HG02943 (cell line): ENCODE measurements at regions not wholly inside any gene's neighbourhood (a gene's known extent, or its start where the extent isn't known, plus 50 kb on each side); places are given as distances from the start of the nearest gene placed in this dataset.

Experiments
- ATAC-seq: cut with Tn5 transposase; IDR thresholded peaks from one replicate; pipeline ENCODE4 v1.9.1; 2021; ENCODE audit warnings: mild to moderate bottlenecking, low read depth, moderate library complexity; ENCODE audit not compliant: unreplicated experiment

DNA sequence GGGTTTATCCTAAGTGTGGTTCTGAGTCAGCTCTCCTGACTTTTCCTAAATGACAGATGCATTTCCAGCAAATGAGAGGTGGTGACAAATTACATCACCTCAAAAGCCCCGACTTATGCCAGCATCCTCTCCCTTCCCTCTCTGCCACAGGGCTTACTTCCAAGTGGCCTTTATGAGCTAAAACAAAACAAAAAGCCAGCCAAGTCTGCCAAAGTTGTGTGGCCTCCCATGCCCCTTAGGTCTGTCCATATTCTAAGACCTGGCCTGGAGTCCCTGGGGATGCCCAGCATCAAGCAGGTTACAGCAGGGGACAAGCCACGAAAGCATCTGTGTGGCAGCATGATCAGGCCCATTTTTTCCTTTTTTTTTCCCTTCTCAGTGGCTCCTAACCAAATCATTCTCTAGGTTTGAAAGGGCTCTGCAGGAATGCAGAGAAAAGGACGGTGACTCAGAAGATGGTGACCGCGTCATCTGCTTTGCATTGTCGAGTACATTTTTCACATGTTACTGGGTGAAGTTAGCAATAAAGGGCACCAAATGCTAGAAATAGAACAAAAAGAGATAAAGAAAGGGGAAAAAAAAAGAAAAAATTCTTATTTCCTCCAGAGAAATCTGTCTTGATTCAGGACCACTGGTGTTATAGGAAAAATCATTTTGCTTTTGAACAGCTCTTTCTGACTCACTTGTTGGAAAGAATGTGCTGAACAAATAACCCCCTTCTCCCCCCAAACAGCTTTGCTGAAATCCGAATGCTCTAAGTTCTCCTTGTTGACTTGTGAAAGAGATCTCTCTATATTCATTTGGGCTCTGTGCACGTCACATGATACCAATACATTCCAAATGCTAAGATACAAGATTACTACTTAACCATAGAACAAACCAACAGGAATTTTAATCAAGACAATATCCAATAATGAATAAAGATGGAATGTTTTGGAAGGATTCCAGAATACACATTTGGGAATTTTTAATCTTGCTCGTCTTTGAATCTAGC lies 178.7 kb downstream of the EN1 start:
- no peak for ATAC-seq

DNA sequence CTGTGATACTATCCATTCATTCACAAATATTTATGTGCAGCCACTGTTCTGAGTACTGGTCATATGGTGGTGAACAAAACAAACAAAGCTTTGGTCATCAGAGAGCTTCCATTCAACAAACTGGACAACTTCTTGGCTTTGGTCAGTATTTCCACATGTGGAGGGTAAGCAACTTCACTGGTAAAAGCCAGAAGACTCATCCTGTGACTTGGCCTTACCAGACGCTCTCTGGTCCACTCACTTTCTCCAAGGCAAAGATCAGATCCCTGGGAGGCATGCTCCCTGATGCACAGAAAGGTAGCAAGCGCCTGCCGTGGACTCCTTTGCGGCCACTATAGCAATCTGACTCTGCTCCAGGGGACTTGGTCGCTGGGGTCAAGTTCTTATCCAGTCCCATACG lies 179.5 kb downstream of the EN1 start:
- ATAC-seq = no peak

DNA sequence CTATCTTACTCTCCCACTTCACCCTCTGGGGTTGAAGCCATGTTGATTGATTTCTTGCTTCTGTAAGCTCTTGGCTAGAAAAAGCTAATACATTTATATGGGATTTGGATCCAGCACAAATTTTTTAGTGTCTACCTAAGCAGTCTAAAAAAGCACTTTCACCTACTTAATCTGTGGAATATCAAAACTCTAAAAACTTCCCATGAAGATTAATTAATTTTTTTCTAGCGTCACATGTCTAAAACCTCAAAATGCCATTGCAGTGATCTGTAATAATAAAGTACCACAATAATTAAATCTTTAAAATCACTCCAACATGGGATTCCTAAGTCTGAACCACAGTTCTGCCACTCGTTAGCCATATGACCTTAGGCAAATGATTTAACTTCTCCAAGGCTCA lies 180.1 kb downstream of the EN1 start:
- ATAC-seq = no peak

DNA sequence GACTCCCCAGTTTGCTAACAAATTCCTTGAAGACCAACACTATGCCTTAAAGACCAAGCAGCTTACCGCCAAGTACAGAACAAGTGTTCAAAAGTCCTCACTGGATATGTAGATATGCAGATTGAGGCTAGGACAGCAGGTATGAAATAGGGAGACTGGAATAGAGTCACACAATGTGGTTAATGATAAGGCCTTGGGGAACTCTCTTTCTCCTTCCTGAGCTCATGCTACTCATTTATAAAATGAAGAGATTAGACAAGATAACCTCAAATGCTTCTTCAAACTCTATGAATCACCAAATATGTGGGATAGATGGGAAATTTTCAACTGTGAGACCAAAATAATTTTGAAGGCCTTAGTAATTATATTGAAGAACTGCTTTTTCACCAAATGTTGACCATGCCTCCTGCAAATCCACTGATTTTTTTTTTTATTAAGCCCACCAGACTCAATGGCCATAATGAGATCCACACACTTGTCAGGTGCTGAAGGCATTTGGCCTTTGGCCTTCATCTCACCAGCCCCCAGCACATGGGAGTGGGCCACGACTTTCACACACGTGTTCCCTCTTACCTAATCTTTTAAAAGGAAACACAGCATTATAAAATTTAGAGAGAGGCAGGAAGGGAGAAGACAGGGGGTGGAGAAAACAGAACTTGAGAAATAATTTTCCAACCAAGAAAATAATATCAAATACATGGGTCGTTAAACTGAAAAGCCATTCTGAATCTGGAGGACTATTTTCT lies 181.5 kb downstream of the EN1 start:
- no peak for ATAC-seq

DNA sequence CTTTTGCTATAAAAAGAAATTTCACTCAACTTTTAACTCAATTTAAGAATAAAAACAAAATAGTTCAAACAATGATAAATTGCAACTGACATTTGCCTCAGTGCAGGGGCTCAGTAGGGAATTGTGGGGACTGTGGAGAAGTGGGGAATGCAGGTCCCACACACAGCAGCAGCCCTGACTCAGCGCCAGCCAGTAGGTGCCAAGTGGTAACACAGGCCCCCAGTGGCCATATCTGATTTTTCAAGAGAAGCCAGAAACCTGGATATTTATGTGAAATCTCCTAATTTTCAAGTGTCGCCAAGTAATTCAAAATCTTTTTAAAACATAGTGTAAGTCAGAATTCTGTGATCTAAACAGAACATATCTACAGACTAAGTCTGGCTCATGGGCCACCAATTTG lies 186.3 kb downstream of the EN1 start:
- no peak for ATAC-seq

DNA sequence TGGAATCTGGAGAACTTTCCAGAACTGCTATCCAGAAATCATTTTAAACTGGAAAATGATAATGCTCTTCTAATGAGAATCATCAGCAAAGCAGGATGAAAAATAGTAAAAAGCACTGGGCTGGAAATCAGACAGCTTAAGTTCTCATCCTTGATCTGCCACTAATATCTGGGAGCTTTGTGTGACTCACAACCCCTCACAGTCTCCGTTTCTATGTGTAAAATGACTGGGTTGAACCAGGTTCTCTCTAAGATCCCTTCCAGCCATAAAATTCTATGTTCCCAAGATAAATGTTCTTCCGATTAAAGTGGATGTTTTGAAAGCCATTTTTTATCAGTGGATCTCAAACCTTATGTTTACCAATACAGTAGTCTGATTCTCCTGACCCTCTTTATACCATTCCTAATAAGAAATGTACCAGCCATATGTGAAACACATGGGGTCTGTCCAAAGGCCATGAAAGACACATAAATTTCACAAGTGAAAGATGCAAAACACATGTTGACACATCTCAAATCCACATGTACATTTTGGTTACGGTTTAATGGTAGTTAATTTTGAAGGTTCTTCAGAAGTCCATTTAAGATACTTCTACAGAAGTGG lies 188.8 kb downstream of the EN1 start:
- no peak for ATAC-seq

DNA sequence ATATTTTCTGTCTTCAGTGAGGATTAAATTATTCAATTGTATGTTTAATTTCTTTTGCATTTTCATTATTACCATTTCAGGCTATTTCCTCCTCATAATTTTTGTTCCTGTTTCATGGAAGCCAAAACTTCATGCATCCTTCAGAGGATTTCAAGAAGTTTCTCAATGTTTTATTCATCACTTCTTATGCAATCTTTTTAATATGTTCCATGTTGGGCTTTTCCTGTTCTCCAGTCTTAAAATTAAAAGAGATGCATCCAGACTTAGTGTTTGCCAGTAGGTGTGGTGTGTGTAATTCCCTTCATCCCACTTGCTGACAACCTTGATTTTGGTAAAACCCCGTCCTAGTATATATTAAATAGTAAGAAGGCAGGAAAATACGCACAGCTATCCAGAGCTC lies 190.0 kb downstream of the EN1 start:
- ATAC-seq = no peak

DNA sequence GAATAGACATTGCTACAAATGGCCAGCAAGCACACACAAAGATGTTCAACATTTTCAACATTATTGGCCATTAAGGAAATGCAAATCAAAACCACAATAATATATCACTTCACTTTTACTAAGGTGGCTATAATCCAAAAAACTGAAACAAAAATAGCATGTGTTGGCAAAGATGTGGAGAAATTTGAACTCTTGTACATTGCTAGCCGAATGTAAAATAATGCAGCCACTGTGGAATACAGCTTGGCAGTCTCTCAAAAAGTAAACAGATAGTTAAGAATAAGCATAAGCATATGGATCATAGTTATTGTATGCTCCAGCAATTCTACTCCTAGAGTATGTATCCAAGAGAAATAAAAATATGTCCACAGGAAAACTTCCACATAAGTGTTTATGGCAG lies 192.5 kb downstream of the EN1 start:
- no peak for ATAC-seq

DNA sequence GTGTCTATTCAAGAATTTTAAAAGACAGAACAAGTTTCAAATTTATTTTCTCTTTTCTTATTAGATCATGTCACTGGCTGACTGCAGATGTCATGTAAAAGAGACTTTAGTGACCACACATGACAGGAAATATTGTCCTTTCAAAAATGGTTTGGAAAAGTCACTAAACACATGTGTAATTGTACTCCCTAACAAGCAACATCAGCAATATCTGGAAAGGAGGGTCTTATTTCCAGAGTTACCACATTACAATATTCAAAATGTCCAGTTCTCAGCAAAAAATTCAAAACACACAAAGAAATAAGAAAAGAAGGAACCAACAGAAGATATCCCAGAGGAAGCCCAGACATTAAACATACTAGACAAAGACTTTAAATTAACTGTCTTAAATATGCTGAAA lies 197.1 kb downstream of the EN1 start:
- no peak for ATAC-seq

DNA sequence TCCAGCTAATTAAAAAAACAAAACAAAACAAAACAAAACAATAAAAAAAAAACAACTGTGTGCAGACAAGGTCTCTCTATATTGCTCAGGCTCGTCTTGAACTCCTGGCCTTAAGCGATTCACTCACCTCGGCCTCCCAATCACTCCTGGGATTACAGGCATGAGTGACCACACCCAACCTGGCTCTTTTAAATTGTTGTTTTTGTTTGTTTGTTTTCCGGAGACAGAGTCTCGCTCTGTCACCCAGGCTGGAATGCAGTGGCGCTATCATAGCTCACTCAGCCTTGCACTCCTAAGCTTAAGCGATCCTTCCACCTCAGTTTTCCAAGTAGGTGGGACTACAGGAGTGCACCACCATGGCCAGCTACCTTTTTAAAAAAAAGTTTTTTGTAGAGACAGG lies 201.6 kb downstream of the EN1 start:
- no peak for ATAC-seq

DNA sequence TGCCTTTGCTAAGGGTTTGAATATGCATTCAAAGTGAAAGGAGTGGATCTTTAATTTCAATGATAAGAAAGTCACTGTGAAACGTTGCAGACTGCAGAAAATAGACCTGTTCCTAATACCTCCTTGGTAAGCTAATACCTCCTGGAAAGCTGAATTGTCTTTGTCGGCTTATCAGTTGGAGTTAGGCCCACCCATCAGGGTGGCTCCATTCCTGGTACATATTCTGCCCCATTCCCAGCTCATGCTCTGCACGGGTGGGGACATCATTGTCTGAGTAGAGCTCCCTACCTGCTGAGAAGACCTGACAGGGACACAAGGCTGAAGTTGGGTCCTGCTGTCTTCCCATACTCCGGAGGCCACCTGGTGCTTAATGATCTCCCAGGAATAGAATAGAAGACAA lies 203.3 kb downstream of the EN1 start:
- no peak for ATAC-seq

DNA sequence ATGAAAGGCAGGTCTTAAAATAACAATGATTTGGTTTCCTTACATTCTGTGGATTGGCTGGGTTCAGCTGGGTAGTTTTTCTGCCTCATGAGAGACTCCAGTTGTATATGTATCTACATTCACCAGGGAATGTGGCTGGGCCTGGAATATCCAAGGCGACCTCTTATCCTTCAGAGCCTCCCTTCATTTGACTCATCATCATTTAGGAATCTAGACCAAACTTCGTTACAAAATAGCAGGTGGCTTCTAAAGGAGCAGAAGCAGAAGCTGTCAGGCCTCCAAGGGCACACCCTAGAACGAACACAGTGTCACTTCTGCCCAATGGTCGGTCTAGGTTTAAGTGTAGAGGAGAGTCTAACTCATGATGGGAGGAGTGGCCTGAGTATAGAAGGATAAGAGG lies 204.2 kb downstream of the EN1 start:
- no peak for ATAC-seq

DNA sequence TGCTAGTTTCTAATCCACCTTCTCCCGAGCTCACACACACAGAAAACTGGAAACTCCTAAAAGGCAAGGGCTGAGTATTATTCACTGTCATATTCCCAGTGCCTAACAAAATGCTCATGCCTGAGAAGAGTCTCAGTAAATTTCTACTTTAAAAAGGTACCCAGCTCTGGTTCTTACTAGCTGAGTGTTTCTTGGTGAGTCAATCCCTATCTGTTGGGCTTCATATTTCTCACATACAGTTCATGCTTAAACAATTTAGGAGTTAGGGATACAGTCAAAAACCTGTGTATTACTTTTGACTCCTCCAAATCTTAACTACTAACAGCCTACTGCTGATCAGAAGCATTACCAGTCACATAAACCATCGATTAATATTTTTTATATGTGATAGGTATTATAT lies 204.9 kb downstream of the EN1 start:
- ATAC-seq = no peak

DNA sequence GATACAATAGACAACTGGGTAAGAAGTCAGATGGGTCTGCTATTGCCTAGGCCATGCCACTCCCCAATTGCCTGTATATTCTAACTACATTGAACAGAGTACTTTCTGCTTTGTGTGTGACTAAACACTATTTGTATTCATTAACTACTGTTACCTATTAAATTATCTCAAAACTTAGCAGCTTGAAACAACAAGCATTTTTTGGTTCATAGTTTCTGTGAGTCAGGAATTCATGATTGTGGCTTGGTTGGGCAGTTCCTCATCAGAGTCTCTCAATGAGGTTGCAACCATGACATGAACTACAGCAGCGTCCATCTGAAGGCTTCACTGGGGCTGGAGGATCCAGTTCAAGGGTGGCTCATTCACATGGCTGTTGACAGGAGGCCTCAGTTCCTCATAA lies 205.7 kb downstream of the EN1 start:
- ATAC-seq = no peak

DNA sequence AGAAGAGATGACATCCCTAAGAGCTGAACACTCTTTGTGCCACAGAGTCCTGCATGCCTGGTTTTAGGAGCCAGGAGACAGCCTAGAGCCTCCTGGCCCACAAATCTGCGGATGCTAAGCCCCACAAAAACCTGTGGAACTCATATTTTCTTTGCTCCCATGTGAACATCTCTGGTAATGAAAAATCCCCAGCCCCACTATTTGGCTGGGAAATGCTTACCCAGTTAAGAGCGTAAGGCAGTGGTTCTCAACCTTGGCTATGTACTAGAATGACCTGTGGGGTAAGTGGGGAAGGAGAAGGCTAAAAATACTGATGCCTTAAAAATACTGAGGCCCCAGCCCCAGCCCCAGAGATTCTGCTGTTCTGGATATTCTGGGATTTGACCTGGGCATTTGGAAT lies 208.1 kb downstream of the EN1 start:
- no peak for ATAC-seq

DNA sequence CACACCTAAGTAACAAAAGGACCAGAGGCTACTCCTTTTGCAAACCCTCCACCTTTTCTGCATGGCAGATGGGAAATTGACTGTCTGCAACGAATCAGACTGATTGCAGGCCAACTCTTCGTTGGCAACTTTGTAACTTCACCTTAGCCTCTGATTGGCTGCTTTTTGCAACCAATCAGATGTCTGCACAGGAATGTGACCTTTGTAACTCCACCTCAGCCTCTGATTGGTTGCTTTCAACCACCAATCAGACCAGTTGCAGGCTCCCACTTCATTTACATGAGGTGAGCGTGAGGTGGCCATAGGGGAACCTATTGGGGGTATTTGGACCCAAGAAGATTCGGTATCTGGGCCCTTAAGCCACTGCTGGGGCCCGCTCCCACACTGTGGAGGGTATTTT lies 209.0 kb downstream of the EN1 start:
- no peak for ATAC-seq

DNA sequence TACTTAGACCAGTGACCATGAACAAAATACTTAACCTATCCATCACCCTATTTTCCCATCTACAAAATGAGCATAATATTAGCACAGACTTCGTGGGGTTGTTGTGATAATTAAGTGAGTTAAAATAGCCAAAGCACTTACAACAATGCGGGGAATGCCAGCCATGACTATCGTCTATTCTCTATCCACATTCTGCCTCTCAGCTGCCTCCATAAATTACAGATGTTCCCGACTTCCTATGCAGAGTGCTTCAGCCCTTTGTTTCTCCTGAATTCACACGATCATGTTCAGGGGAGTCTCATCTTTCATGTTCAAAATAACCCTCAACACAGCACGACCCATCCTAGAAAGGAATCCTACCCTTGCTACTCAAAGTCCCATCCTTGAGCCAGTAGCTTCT lies 211.6 kb downstream of the EN1 start:
- ATAC-seq = no peak

DNA sequence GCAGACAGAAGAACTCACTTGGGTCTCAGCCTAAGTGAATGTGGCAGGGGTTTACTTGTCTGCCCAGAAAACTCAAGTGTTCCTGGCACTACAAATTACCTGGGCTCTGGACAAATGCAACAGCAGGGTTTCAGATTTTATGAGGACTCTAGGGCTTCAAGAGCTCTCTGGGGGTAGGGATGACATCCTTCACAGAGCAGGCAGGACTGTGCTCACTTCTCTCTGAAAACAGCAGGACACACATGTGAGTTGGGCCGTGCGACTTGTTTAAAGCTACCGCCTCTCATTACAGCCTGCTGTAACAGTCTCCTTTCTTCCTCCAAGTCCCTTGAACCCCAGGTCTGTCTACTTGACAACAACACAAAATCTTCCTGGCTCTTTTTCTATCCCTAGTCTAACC lies 212.6 kb downstream of the EN1 start:
- no peak for ATAC-seq

DNA sequence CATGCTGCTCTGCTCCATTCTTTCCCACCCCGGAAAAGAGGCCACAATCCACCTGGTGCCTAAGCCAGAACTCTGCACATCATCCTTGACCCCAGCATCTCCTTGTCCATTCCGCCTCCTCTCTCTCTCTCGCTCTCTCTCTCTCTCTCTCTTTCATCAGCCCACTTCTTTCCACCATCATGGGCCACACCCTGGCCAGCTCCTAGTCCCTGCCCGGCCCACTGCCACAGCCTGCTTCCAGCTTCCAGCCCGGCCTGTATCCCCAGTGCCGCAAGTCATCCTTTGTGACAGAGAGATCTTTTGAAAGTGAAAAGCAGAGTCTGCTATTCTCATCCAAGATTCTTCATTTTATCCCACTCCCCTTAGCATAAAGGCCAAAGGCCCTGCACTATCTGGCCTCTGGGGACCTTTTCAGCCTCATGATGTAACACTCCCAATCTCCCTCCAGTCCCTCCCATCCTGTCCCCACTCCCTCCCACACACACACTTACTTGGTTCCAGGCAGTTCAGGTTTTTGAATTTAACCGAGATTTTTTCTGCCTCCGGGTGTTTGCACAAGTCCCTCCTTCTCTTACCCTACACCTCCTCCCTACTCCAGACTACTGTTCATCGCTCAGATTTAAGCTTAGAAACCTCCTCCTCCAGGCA lies 214.0 kb downstream of the EN1 start:
- ATAC-seq = no peak

DNA sequence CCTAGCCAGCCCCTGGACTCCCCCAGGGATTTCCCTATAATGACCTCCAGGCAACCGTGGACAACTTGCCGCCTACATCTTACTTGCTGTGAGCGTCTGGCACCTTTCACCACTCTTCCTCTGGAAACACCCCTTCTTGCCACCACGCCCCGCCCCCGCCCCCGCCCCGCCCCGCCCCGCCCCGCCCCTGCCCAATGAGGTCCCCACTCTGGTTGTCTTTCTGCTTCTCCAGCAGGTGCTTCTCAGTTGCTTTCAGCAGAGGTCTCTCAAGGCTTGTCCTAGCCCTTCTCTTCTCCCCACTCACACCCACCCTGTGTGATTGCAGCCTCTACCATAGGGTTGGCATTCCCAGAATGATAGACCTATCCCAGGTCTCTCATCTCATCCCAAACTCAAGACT lies 214.5 kb downstream of the EN1 start:
- ATAC-seq = no peak

DNA sequence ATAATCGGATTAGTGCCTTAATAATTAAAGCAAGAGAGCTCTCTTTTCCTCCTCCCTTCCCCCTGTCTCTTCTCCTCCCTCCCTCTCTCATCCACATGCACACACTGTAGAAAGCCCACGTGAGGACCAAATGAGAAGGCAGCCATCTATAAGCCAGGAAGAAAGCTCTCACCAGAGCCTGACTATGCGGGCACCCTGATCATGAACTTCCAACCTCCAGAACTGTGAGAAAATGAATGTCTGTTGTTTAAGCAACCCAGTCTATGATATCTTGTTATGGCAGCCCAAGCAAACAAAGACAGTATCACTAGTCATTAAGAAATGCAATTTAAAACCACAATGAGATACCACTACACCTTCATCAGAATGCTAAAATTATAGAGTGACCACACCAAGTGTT lies 220.3 kb downstream of the EN1 start:
- ATAC-seq = no peak
